ENCODE measurements at regions not wholly inside any gene's neighbourhood (a gene's known extent, or its start where the extent isn't known, plus 50 kb on each side); places are given as distances from the start of the nearest gene placed in this dataset.

DNA sequence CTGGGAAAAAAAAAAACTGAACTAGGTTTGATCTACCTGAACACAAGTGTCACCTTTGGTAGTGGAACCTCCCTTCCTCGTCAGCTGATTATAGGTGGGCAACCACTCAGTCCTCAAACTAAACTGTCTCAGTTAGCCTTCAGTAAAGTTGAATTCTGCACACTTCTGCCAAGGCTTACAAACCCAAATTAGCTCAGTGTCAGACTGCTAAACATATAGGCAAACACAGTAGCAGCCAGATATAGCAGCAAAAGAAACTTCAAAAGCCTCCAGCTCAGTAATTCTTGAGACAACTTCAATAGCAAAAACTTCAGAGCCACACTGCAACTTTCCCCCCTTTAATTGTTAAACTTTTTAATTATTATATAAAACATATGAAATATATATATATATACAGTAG is 956.9 kb downstream of the XPNPEP1 start:
- TF ChIP-seq, protein P1, sequence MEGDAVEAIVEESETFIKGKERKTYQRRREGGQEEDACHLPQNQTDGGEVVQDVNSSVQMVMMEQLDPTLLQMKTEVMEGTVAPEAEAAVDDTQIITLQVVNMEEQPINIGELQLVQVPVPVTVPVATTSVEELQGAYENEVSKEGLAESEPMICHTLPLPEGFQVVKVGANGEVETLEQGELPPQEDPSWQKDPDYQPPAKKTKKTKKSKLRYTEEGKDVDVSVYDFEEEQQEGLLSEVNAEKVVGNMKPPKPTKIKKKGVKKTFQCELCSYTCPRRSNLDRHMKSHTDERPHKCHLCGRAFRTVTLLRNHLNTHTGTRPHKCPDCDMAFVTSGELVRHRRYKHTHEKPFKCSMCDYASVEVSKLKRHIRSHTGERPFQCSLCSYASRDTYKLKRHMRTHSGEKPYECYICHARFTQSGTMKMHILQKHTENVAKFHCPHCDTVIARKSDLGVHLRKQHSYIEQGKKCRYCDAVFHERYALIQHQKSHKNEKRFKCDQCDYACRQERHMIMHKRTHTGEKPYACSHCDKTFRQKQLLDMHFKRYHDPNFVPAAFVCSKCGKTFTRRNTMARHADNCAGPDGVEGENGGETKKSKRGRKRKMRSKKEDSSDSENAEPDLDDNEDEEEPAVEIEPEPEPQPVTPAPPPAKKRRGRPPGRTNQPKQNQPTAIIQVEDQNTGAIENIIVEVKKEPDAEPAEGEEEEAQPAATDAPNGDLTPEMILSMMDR (IDR thresholded peaks at IDR 0.05), result no peak
- TF ChIP-seq POLR2AphosphoS5 (IDR thresholded peaks at IDR 0.05) (no peak), POLR2A (IDR thresholded peaks at IDR 0.05; ENCODE audit: low read depth) (no peak)
